Right lobe of liver (tissue), 6 donors: ENCODE measurements at regions not wholly inside any gene's neighbourhood (a gene's known extent, or its start where the extent isn't known, plus 50 kb on each side); places are given as distances from the start of the nearest gene placed in this dataset.
A peak's percentile ranks its signal among the peaks of the same experiment; 100 is the strongest.

Experiments
- ATAC-seq, 4 donors: fragments of 200-7000 bp; cut with Tn5 transposase; one replicate each; pipeline ENCODE4 v1.9.1; 2020; ENCODE audit warnings: mild to moderate bottlenecking in 4 of 4, moderate library complexity in 4 of 4
- DNase-seq, 3 donors: peaks; one replicate each; pipeline ENCODE4 v3.0.0-alpha.2; 2020
- H3K27ac ChIP-seq, 3 donors: fragments of 200-600 bp; one replicate each; pipeline ENCODE4 v1.8.0; 2022
- H3K27me3 ChIP-seq, 2 donors: fragments of 200-600 bp; one replicate each; pipeline ENCODE4 v1.8.0; 2022
- H3K36me3 ChIP-seq, 4 donors: fragments of 200-600 bp; sonication (generic) in 1 of 4; one replicate each; pipeline versions ENCODE4 v1.5.1 to v1.8.0; 2017 to 2022; ENCODE audit warnings: control low read depth in 1 of 4
- H3K4me1 ChIP-seq, 4 donors: fragments of 200-600 bp; sonication (generic) in 1 of 4; one replicate each; pipeline versions ENCODE4 v1.5.1 to v1.8.0; 2017 to 2022; ENCODE audit warnings: control low read depth in 1 of 4
- H3K4me3 ChIP-seq, 3 donors: fragments of 200-600 bp; one replicate each; pipeline ENCODE4 v1.8.0; 2022
- H3K9me3 ChIP-seq, 4 donors: fragments of 200-600 bp; sonication (generic) in 1 of 4; one replicate each; pipeline versions ENCODE4 v1.5.1 to v1.8.0; 2017 to 2022; ENCODE audit warnings: control low read depth in 1 of 4
- CTCF ChIP-seq, 4 donors: fragments of 200-600 bp in 3 of 4; fragments of 450-650 bp in 1 of 4; IDR thresholded peaks; one replicate each; pipeline versions ENCODE4 v1.5.1 to v1.8.0; 2016 to 2022; ENCODE audit warnings: antibody characterized with exemption in 4 of 4, mild to moderate bottlenecking in 2 of 4
- POLR2A ChIP-seq: fragments of 450-650 bp; IDR thresholded peaks from one replicate; pipeline ENCODE4 v1.6.1; 2017; ENCODE audit warnings: antibody characterized with exemption, mild to moderate bottlenecking
- WGBS: methylation state at CpG from one replicate; pipeline ENCODE4 v1.1.6; 2018; ENCODE audit warnings: low coverage, low lambda C conversion rate; ENCODE audit not compliant: insufficient coverage; ENCODE audit errors: missing lambda C conversion rate; 5-methylcytosine and 5-hydroxymethylcytosine counted together
- intact Hi-C, 2 donors: fragments of 100-400 bp; cut with DNase I; formaldehyde crosslinking; loops; one replicate each; pipeline versions ENCODE4 v1.11.2 to v1.14.1; 2022
- donor health status: DM: no; HTN: yes; CAD: no.
- donor health status: DM: no; HTN: no; CAD: no.
- donor health status: DM: no; HTN: no; CAD: no.
- donor health status: DM: no; HTN: yes; CAD: no.
- donor health status: DM: no; HTN: yes; CAD: no.

DNA sequence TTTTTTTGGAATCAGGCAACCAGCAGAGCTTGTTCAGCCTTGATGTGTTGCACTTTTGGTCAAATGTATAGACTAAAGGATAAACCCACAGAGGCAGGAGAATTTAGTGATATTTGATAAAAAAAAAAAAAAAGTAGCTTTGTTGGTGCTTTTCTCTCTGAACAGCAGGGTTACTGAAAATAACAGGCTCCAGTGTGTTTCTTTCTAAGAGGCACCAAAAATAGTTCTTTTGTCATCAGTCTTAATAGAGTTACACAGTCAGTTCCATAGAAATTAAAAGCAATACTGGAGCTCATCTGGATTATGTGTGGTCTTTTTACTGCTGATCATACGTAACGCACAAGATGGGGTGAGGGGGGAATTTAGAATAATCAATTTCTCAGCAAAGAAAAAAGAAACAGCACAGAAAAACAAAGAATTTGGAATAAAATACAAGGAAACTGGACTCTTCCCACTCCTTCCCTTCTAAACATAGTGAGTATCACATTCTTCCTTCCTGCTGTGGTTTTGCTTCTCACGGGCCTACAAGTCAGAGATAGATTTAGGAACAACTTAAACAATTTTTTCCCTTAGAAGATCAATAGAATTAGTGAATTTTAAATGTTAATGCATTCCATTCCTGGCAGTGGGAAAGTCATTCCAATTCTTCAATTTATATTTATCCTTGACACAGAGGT is 178.8 kb upstream of the AKR1E2 start:
- intact Hi-C loops, result no loop called here
- DNase-seq (no peak), ATAC-seq (no peak)
- no peak for TF ChIP-seq POLR2A
- no peak for TF ChIP-seq CTCF (IDR thresholded peaks at IDR 0.05)
- no peaks in the 10 kb centered on the region for H3K36me3 ChIP-seq
- no peaks in the 10 kb centered on the region for H3K27me3 ChIP-seq
- no peak overlapping the region for H3K4me3 ChIP-seq
- H3K4me1 ChIP-seq, result peaks cover 0 to 3% (median 0%) of the 10 kb centered on the region in 4 donors
- no peaks in the 10 kb centered on the region for H3K9me3 ChIP-seq
- 66% methylated on average over 3 of the region's 3 CpGs for WGBS
- H3K27ac ChIP-seq, result no peak overlapping the region

DNA sequence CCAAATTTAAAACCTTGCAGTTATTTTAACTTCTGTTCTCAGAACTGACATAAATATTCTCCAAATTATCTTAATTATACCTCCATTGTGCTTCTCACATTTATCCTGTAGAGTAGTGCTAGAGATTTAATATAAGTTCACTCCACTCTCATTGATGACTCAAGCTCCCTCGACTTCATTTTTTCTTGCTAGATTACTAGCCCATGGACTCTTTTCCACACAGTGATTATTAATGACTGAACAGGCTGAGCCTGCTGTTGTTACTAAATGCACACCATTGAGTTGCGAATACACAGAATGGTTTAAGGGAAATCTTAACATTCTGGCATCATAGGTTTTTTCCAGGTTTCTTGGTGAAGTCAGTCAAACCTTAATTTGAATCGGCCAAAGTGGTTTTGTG is 179.5 kb upstream of the AKR1E2 start:
- ATAC-seq (no peak), DNase-seq (no peak)
- TF ChIP-seq CTCF (IDR thresholded peaks at IDR 0.05) (no peak), POLR2A (no peak)
- 39% methylated on average over 3 of the region's 3 CpGs for WGBS
- Histone ChIP-seq H3K27me3 (no peaks in the 10 kb centered on the region), H3K4me3 (no peak overlapping the region), H3K36me3 (no peaks in the 10 kb centered on the region), H3K27ac (no peak overlapping the region), H3K9me3 (no peaks in the 10 kb centered on the region), H3K4me1 (no peaks in the 10 kb centered on the region)
- intact Hi-C loops, result no loop called here

DNA sequence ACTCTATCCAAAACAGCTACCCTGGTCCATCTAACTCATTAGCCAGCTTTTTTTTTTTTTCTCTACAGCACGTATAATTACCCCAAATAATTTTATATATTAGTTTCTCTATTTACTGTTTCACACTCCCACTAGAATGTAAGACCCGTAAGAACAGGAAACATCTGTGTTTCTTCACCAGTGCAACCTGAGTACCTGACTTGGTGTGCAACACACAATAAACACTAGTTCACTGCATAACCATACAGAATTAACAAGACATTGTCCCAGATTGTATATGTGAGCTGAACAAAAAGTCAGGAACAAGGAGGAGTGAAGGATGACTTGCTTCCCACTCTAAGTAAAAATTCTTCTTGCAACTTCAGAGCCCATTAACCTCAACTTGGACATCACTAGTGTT is 180.2 kb upstream of the AKR1E2 start:
- H3K27ac ChIP-seq, result no peak overlapping the region
- no peaks in the 10 kb centered on the region for H3K36me3 ChIP-seq
- intact Hi-C loops, result no loop called here
- DNase-seq, result no peak
- 30% methylated on average over 2 of the region's 2 CpGs for WGBS
- H3K4me3 ChIP-seq, result no peak overlapping the region
- H3K4me1 ChIP-seq, result no peaks in the 10 kb centered on the region
- no peaks in the 10 kb centered on the region for H3K9me3 ChIP-seq
- ATAC-seq, result no peak
- H3K27me3 ChIP-seq, result no peaks in the 10 kb centered on the region
- TF ChIP-seq POLR2A (no peak), CTCF (IDR thresholded peaks at IDR 0.05) (no peak)

GRCh38 chr10:4643471-4643870 is 182.5 kb upstream of the AKR1E2 start:
- Histone ChIP-seq H3K27me3 (no peaks in the 10 kb centered on the region), H3K27ac (no peak overlapping the region), H3K4me1 (no peaks in the 10 kb centered on the region), H3K9me3 (no peaks in the 10 kb centered on the region), H3K4me3 (no peak overlapping the region), H3K36me3 (no peaks in the 10 kb centered on the region)
- intact Hi-C loops, result no loop called here
- TF ChIP-seq CTCF (IDR thresholded peaks at IDR 0.05) (no peak), POLR2A (no peak)
- ATAC-seq (no peak), DNase-seq (no peak)
- WGBS, result 56% methylated on average over 1 of the region's 1 CpG

DNA sequence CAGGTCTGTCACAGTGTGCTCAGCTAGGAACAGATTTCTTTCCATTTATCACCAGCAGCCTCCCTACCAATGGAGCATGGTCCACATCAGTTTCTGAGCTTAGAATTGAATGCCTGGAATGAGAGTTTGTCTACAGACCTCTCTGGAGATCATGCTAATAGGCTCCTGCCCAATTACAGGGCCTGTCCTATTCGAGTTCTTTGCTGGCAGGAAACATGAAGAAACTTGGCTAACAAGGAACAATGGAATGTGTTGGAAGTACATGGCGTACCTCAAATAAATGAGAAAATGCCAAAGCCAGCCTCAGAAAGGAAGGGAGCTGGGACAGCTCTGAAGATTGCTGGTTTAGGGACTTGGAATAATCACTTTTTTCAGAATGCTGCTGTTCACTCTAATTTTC is 186.0 kb upstream of the AKR1E2 start:
- no peaks in the 10 kb centered on the region for H3K36me3 ChIP-seq
- ATAC-seq (peak in 3 of 4 donors; percentile 31 to 60 (median 51)), DNase-seq (no peak)
- 35% methylated on average over 2 of the region's 2 CpGs for WGBS
- no peaks in the 10 kb centered on the region for H3K9me3 ChIP-seq
- intact Hi-C loops, result no loop called here
- no peak overlapping the region for H3K27ac ChIP-seq
- no peaks in the 10 kb centered on the region for H3K27me3 ChIP-seq
- TF ChIP-seq POLR2A, result no peak
- TF ChIP-seq CTCF (IDR thresholded peaks at IDR 0.05), result no peak
- H3K4me3 ChIP-seq, result no peak overlapping the region
- no peaks in the 10 kb centered on the region for H3K4me1 ChIP-seq
